Activated T-cell treated with anti-CD3 and anti-CD28 coated beads, Interleukin-2, amount 50 U/mL, for 4 hours (primary cell): ENCODE measurements at regions not wholly inside any gene's neighbourhood (a gene's known extent, or its start where the extent isn't known, plus 50 kb on each side); places are given as distances from the start of the nearest gene placed in this dataset.
A peak's percentile ranks its signal among the peaks of the same experiment; 100 is the strongest.
"Not testable (repeated sequence)": the region's sequence is repeated elsewhere in the genome, so short reads cannot be mapped to it uniquely, and the experiment has no call there.

Source experiments
- ATAC-seq, 2 donors: fragments of 200-7000 bp; cut with Tn5 transposase; one replicate each; pipeline ENCODE4 v1.10.0; 2021
- DNase-seq: peaks from one replicate; pipeline ENCODE4 v3.0.0-alpha.2; 2020
- H3K27me3 Mint-ChIP-seq: one replicate; pipeline ENCODE4 v1.8.0; 2021; ENCODE audit warnings: low read depth, mixed read lengths
- H3K36me3 Mint-ChIP-seq: one replicate; pipeline ENCODE4 v1.8.0; 2022; ENCODE audit warnings: mixed read lengths; ENCODE audit not compliant: insufficient read depth
- H3K4me1 Mint-ChIP-seq: one replicate; pipeline ENCODE4 v1.8.0; 2021; ENCODE audit warnings: low read depth, mixed read lengths
- H3K4me3 Mint-ChIP-seq: one replicate; pipeline ENCODE4 v1.8.0; 2021; ENCODE audit warnings: mild to moderate bottlenecking, moderate library complexity, mixed read lengths
- H3K9me3 Mint-ChIP-seq: one replicate; pipeline ENCODE4 v1.8.0; 2021; ENCODE audit warnings: mixed read lengths

- not testable (repeated sequence) for ATAC-seq, H3K4me3 Mint-ChIP-seq, H3K27me3 Mint-ChIP-seq, H3K9me3 Mint-ChIP-seq, H3K4me1 Mint-ChIP-seq, DNase-seq, H3K36me3 Mint-ChIP-seq
Observed at GRCh38 chr10:35263827-35264226, 72.5 kb upstream of the CCNY start.

DNA sequence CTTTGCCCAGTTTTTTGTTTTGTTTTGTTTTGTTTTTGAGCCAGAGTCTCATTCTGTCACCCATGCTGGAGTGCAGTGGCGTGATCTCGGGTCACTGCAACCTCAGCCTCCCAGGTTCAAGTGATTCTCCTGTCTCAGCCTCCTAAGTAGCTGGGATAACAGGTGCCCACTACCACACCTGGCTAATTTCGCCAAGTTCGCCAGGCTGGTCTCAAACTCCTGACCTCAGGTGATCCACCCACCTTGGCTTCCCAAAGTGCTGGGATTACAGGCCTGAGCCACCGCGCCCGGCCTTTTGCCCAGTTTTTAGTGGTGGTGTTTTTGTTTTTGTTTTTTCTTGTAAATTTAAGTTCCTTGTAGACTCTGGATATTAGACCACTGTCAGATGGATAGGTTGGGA, 71.7 kb upstream of the CCNY start:
- not testable (repeated sequence) for ATAC-seq, H3K4me3 Mint-ChIP-seq, H3K27me3 Mint-ChIP-seq, H3K9me3 Mint-ChIP-seq, DNase-seq, H3K4me1 Mint-ChIP-seq, H3K36me3 Mint-ChIP-seq

DNA sequence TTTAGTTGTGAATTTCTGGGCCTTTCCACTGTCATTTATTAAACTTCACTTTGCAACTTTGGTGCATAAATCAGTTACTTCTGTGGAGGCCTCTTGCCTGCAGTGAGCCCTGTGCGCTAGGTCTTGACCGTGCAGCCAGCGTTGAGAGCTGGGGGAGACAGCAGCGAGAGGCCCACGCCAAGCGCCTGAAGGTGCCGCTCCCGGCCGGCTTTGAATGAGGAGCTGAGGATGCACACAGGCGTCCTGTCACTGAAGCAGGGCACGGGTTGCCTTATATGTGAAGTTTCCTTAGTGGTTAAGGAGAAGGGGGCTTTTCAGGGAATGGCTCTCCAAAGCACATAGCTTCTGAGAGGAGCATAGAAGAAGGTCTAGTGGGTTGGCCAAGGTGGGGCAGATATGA, 70.9 kb upstream of the CCNY start:
- H3K4me1 Mint-ChIP-seq: peaks cover 9% of the 10 kb centered on the region
- no peak for DNase-seq
- no peaks in the 10 kb centered on the region for H3K27me3 Mint-ChIP-seq
- no peak overlapping the region for H3K4me3 Mint-ChIP-seq
- H3K9me3 Mint-ChIP-seq: peaks cover 3% of the 10 kb centered on the region
- ATAC-seq: no peak
- no peaks in the 10 kb centered on the region for H3K36me3 Mint-ChIP-seq

GRCh38 chr10:35268323-35268722, 68.0 kb upstream of the CCNY start:
- H3K27me3 Mint-ChIP-seq: no peaks in the 10 kb centered on the region
- H3K4me1 Mint-ChIP-seq: peaks cover 9% of the 10 kb centered on the region
- H3K9me3 Mint-ChIP-seq: peaks cover 7% of the 10 kb centered on the region
- DNase-seq (no peak), ATAC-seq (no peak)
- H3K4me3 Mint-ChIP-seq: no peak overlapping the region
- H3K36me3 Mint-ChIP-seq: no peaks in the 10 kb centered on the region

- Mint-ChIP-seq H3K4me1 (peaks cover 9% of the 10 kb centered on the region), H3K36me3 (no peaks in the 10 kb centered on the region), H3K9me3 (peaks cover 5% of the 10 kb centered on the region), H3K27me3 (no peaks in the 10 kb centered on the region), H3K4me3 (no peak overlapping the region)
- DNase-seq (no peak), ATAC-seq (no peak)
Observed at GRCh38 chr10:35268791-35269257, 67.5 kb upstream of the CCNY start.

GRCh38 chr10:35270100-35270499, 66.2 kb upstream of the CCNY start:
- peaks cover 9% of the 10 kb centered on the region for H3K4me1 Mint-ChIP-seq
- H3K36me3 Mint-ChIP-seq: no peaks in the 10 kb centered on the region
- ATAC-seq (peak; percentile 69 to 72), DNase-seq (no peak)
- peaks cover 4% of the 10 kb centered on the region for H3K9me3 Mint-ChIP-seq
- H3K4me3 Mint-ChIP-seq: no peak overlapping the region
- no peaks in the 10 kb centered on the region for H3K27me3 Mint-ChIP-seq

DNA sequence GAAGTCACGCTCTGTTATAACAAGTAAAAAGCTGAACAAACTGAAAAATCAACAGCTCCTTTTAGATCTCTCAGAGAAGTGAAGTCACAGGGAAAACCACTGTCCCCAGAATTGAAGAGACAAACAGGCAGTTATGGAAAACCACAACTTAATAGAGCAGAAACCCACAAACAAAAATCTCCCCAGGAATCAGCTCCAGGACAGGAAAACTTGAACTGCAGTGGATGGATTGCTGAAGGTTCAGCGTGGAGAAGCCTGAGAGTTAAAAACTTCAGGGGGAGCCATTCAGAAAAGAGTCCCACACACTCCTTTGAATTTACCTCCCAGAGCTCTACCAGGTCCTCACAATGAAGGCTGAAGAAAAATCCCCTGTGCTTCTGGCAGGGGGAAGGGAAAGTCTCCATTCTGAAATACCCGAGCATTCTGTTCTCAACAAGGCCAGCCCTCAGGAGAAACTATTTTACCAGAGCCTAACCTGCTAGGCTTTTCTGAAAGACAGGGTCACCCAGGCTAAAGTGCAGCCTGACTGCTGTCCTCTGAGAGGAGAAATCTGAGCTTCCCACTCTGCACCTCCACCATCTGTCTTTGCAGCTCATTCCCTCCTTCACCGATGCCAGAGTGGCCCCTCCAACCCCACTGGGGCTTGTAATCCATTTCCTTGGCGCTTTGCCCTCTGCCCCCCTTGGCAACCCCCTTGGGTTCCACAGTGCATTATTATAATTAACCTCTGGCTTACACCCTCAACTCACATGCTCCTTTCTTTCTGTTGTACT, 65.0 kb upstream of the CCNY start:
- Mint-ChIP-seq H3K27me3 (no peaks in the 10 kb centered on the region), H3K9me3 (peaks cover 4% of the 10 kb centered on the region), H3K4me1 (peaks cover 9% of the 10 kb centered on the region), H3K36me3 (no peaks in the 10 kb centered on the region), H3K4me3 (no peak overlapping the region)
- DNase-seq (no peak), ATAC-seq (no peak)

- not testable (repeated sequence) for DNase-seq, ATAC-seq, H3K27me3 Mint-ChIP-seq, H3K4me1 Mint-ChIP-seq, H3K36me3 Mint-ChIP-seq, H3K4me3 Mint-ChIP-seq, H3K9me3 Mint-ChIP-seq
Observed at GRCh38 chr10:35271859-35272165, 64.5 kb upstream of the CCNY start.

GRCh38 chr10:35272401-35272800, 63.9 kb upstream of the CCNY start:
- H3K4me3 Mint-ChIP-seq, H3K36me3 Mint-ChIP-seq: not testable (repeated sequence)

GRCh38 chr10:35273994-35274393, 62.3 kb upstream of the CCNY start:
- ATAC-seq, H3K27me3 Mint-ChIP-seq, H3K9me3 Mint-ChIP-seq, DNase-seq, H3K4me1 Mint-ChIP-seq, H3K4me3 Mint-ChIP-seq, H3K36me3 Mint-ChIP-seq: not testable (repeated sequence)

More at GRCh38 chr10:35272401-35272800, 63.9 kb upstream of the CCNY start:
- H3K4me1 Mint-ChIP-seq, DNase-seq, H3K27me3 Mint-ChIP-seq, ATAC-seq, H3K9me3 Mint-ChIP-seq: not testable (repeated sequence)

DNA sequence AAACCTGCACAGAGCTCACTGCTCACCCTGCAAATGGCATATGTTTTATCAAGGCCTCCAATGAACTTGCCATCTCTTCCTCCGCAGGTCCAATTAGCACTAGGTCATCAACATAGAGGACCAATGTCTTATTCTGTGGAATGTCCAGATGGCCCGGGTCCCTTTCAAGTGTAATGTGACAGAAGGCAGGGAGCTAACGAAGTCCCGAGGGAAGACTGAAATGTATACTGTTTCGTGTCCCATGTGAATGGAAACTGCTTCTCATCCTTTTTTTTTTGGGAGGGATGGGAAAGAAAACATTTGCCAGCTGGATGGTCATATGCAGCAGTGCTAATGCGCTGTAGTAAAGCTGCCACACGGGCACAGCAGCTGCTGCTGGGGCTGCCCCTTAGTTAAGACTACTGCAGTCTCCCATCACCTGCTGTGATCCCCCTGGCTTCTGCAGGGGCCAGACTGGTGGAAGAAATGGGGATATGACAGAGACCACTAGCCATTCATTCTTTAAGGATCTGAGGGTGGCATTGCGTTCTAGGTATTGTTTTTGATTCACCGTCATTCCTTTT, 61.7 kb upstream of the CCNY start:
- H3K36me3 Mint-ChIP-seq: no peaks in the 10 kb centered on the region
- DNase-seq: no peak

DNA sequence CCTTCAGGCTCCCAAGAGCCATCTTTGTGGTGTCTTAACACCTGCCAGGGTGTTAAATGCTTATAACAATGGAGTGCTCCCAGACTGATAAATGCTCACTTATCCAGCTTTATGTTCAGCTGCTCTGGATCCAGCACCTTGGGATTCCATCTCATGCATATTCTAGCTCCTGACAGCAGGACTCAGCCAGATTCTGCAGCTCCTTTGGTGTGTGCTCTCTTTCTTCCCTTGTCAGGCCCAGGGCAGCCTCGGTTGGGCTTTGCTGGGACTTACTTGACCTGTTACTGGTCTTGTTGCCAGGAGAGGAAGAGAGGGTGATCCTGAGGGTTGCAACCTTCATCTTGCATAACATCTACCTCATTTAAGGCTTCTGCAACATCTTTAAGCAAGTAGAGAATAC, 59.4 kb upstream of the CCNY start:
- Mint-ChIP-seq H3K4me1 (no peaks in the 10 kb centered on the region), H3K27me3 (no peaks in the 10 kb centered on the region), H3K36me3 (no peaks in the 10 kb centered on the region), H3K4me3 (no peak overlapping the region), H3K9me3 (peaks cover 4% of the 10 kb centered on the region)
- ATAC-seq (no peak), DNase-seq (no peak)

More for the DNA sequence above, 61.7 kb upstream of the CCNY start:
- no peak for ATAC-seq
- Mint-ChIP-seq H3K4me1 (peaks cover 5% of the 10 kb centered on the region), H3K27me3 (no peaks in the 10 kb centered on the region), H3K4me3 (no peak overlapping the region), H3K9me3 (peaks cover 4% of the 10 kb centered on the region)

- H3K9me3 Mint-ChIP-seq, DNase-seq, ATAC-seq, H3K4me3 Mint-ChIP-seq, H3K4me1 Mint-ChIP-seq, H3K36me3 Mint-ChIP-seq, H3K27me3 Mint-ChIP-seq: not testable (repeated sequence)
Observed at GRCh38 chr10:35280246-35280645, 56.1 kb upstream of the CCNY start.
